ENCODE measurements at regions not wholly inside any gene's neighbourhood (a gene's known extent, or its start where the extent isn't known, plus 50 kb on each side); places are given as distances from the start of the nearest gene placed in this dataset.

GRCh38 chr17:73819440-73820395 is 175.5 kb upstream of the SDK2 start:
- no peak for DNase-seq

- no peak for DNase-seq
Measured at GRCh38 chr17:73820686-73821448, 176.6 kb upstream of the SDK2 start.

- DNase-seq: no peak
Measured at GRCh38 chr17:73821665-73822064, 177.4 kb upstream of the SDK2 start.

- no peak for DNase-seq
Measured at GRCh38 chr17:73822371-73822770, 178.1 kb upstream of the SDK2 start.

GRCh38 chr17:73823684-73824083 is 179.4 kb upstream of the SDK2 start:
- no peak for DNase-seq

GRCh38 chr17:73824321-73824720 is 180.1 kb upstream of the SDK2 start:
- DNase-seq: no peak

- no peak for DNase-seq
Measured at GRCh38 chr17:73826181-73826871, 182.1 kb upstream of the SDK2 start.

GRCh38 chr17:73826872-73827228 is 182.6 kb upstream of the SDK2 start:
- no peak for DNase-seq

- DNase-seq: no peak
Measured at GRCh38 chr17:73827627-73828291, 183.5 kb upstream of the SDK2 start.

- no peak for DNase-seq
Measured at GRCh38 chr17:73829676-73830280, 185.5 kb upstream of the SDK2 start.

GRCh38 chr17:73831699-73832098 is 187.5 kb upstream of the SDK2 start:
- no peak for DNase-seq

- DNase-seq: no peak
Measured at GRCh38 chr17:73833775-73834488, 189.7 kb upstream of the SDK2 start.

GRCh38 chr17:73834684-73835343 is 190.6 kb upstream of the SDK2 start:
- DNase-seq: no peak

- no peak for DNase-seq
Measured at GRCh38 chr17:73835605-73836004, 191.4 kb upstream of the SDK2 start.

GRCh38 chr17:73838815-73839214 is 194.6 kb upstream of the SDK2 start:
- no peak for DNase-seq

GRCh38 chr17:73840829-73841228 is 196.6 kb upstream of the SDK2 start:
- no peak for DNase-seq

- no peak for DNase-seq
Measured at GRCh38 chr17:73841431-73842060, 197.3 kb upstream of the SDK2 start.

GRCh38 chr17:73847952-73848351 is 203.7 kb upstream of the SDK2 start:
- DNase-seq: no peak

GRCh38 chr17:73850426-73850825 is 206.2 kb upstream of the SDK2 start:
- DNase-seq: no peak

- no peak for DNase-seq
Measured at GRCh38 chr17:73851091-73851490, 206.8 kb upstream of the SDK2 start.

- no peak for DNase-seq
Measured at GRCh38 chr17:73851921-73852320, 207.7 kb upstream of the SDK2 start.

Measured in kidney glomerular epithelial cell (primary cell).